Endothelial cell of umbilical vein (primary cell): ENCODE measurements at regions not wholly inside any gene's neighbourhood (a gene's known extent, or its start where the extent isn't known, plus 50 kb on each side); places are given as distances from the start of the nearest gene placed in this dataset.

Experiments used
- CTCF ChIP-seq, 2 donors: IDR thresholded peaks; 1 replicate in 1 of 2; 2 replicates in 1 of 2; pipeline ENCODE4 v1.5.1; 2011; ENCODE audit warnings: low read length in 2 of 2, mild to moderate bottlenecking in 2 of 2, moderate library complexity in 2 of 2, control low read depth in 1 of 2, inconsistent platforms in 1 of 2, low read depth in 1 of 2; ENCODE audit not compliant: insufficient read depth in 1 of 2; ENCODE audit errors: extremely low read depth in 1 of 2
- EZH2 ChIP-seq: IDR thresholded peaks from 2 replicates; pipeline ENCODE4 v1.6.1; 2012; ENCODE audit warnings: borderline replicate concordance, low read depth, mild to moderate bottlenecking, moderate library complexity, low read length, inconsistent platforms; ENCODE audit not compliant: severe bottlenecking
- FOS ChIP-seq: IDR thresholded peaks from 2 replicates; pipeline ENCODE4 v1.6.1; 2011; ENCODE audit warnings: mild to moderate bottlenecking, low read length, moderate library complexity, borderline replicate concordance; ENCODE audit not compliant: insufficient read depth
- JUN ChIP-seq: IDR thresholded peaks from 2 replicates; pipeline ENCODE4 v1.6.1; 2011; ENCODE audit warnings: borderline replicate concordance, low read depth; ENCODE audit not compliant: insufficient read length, insufficient read depth
- MAX ChIP-seq: IDR thresholded peaks from 2 replicates; pipeline ENCODE4 v1.6.1; 2011; ENCODE audit not compliant: insufficient read depth, insufficient read length
- MYC ChIP-seq: IDR thresholded peaks from one replicate; pipeline ENCODE4 v1.6.1; 2011; ENCODE audit warnings: mild to moderate bottlenecking, low read depth, low read length
- POLR2A ChIP-seq: IDR thresholded peaks from 2 replicates; pipeline ENCODE4 v1.6.1; 2012; ENCODE audit warnings: low read depth, mild to moderate bottlenecking, control low read depth, low read length
- POLR2AphosphoS5 ChIP-seq: IDR thresholded peaks from 2 replicates; pipeline ENCODE4 v1.6.1; 2012; ENCODE audit warnings: low read depth, mild to moderate bottlenecking, control low read depth, low read length, moderate library complexity; ENCODE audit not compliant: insufficient read depth

GRCh38 chr12:91793676-91794075, 352.0 kb downstream of the BTG1 start:
- TF ChIP-seq CTCF (IDR thresholded peaks at IDR 0.05; ENCODE audit: extremely low read depth in 1 of 2, insufficient read depth in 1 of 2, low read depth in 1 of 2, low read length in 2 of 2) (no peak), POLR2AphosphoS5 (no peak), EZH2 (no peak), FOS (no peak), POLR2A (no peak), MYC (no peak), MAX (no peak), JUN (no peak)
